ENCODE measurements at regions not wholly inside any gene's neighbourhood (a gene's known extent, or its start where the extent isn't known, plus 50 kb on each side); places are given as distances from the start of the nearest gene placed in this dataset.

DNA sequence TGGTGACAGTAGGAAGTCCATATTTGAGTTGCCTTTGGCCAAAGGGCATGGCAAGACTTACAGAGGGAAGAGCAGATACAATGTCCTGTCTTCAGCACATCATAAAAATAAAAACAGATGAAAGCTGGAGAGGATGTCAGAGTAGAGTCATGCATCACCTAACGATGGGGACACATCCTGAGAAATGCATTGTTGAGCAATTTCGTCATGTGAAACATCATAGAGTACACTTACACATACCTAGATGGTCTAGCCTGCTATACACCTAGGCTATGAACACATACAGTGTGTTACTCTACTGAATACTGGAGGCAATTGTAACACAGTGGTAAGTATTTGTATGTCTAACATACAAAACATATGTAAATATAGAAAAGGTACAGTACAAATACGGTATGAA lies 75.6 kb downstream of the VEGFA start:
- Histone ChIP-seq H3K9ac (ENCODE audit: control insufficient read depth, insufficient read depth, low read length) (no peak overlapping the region), H3K27me3 (replicated peaks in 1 of 2; ENCODE audit: control insufficient read depth in 2 of 2, insufficient read depth in 2 of 2, low read length in 1 of 2) (no peaks in the 10 kb centered on the region; a peak in 2 of 4 replicates), H3K9me3 (replicated peaks; ENCODE audit: control insufficient read depth, insufficient read depth, low read length) (no peaks in the 10 kb centered on the region), H3K4me1 (ENCODE audit: control insufficient read depth, insufficient read depth, low read length) (no peaks in the 10 kb centered on the region), H4K20me1 (ENCODE audit: control insufficient read depth, insufficient read depth) (no peaks in the 10 kb centered on the region; the same call in 1 of the 2 replicates), H3K27ac (ENCODE audit: control insufficient read depth, insufficient read depth) (no peak overlapping the region), H3K4me2 (ENCODE audit: control insufficient read depth, insufficient read depth) (no peak overlapping the region), H3K36me3 (ENCODE audit: control insufficient read depth in 2 of 2, insufficient read depth in 2 of 2, low read length in 1 of 2) (no peaks in the 10 kb centered on the region), H3K4me3 (no peak overlapping the region), H3K79me2 (ENCODE audit: control insufficient read depth, insufficient read depth, low read length) (no peaks in the 10 kb centered on the region), H2AFZ (ENCODE audit: control insufficient read depth, low read depth, low read length) (no peak overlapping the region)
- intact Hi-C loops (cut with micrococcal nuclease; ENCODE audit: unreplicated experiment) = no loop called here
- ChIA-PET CTCF (interaction anchor here (1.0 to 2.9 kb wide), 5 partner anchors 11 to 93 kb away, joined by 3 to 11 read pairs (median 3); no protein-coding TSS in a partner anchor), POLR2A (interaction anchor here (1.2 kb wide), 1 partner anchor 108 kb away, joined by 3 read pairs; no protein-coding TSS in a partner anchor), RAD21 (ENCODE audit: unreplicated experiment) (interaction anchor here (0.9 to 1.0 kb wide), 2 partner anchors 154 to 233 kb away, joined by 4 read pairs; no protein-coding TSS in a partner anchor), SMC1A (ENCODE audit: uncharacterized antibody, unreplicated experiment) (interaction anchor here (1.0 to 2.3 kb wide), 5 partner anchors 8 to 86 kb away, joined by 3 to 7 read pairs (median 4); no protein-coding TSS in a partner anchor)
- in situ Hi-C loops (cut with MboI) = no loop called here
- DNase-seq (ENCODE audit: low read depth, low spot score) (no peak), ATAC-seq (no peak), FAIRE-seq (no peak)
- BruUV-seq (replicated peaks) = no TSS peak
- no peak for TF ChIP-seq E2F4 (IDR thresholded peaks at IDR 0.05; ENCODE audit: low read depth, low read length)
- TF ChIP-seq JUND (IDR thresholded peaks at IDR 0.05; ENCODE audit: low read depth, low read length) = no peak
- TF ChIP-seq NFYB (IDR thresholded peaks at IDR 0.05; ENCODE audit: insufficient read depth, low read depth, low read length) = no peak
- no peak for TF ChIP-seq SKIL (IDR thresholded peaks at IDR 0.05; ENCODE audit: low read depth, poor library complexity, severe bottlenecking)
- TF ChIP-seq BACH1 (IDR thresholded peaks at IDR 0.05; ENCODE audit: borderline replicate concordance) = no peak
- no peak for TF ChIP-seq CEBPZ (IDR thresholded peaks at IDR 0.05; ENCODE audit: low read depth, low read length)
- TF ChIP-seq, protein P1, sequence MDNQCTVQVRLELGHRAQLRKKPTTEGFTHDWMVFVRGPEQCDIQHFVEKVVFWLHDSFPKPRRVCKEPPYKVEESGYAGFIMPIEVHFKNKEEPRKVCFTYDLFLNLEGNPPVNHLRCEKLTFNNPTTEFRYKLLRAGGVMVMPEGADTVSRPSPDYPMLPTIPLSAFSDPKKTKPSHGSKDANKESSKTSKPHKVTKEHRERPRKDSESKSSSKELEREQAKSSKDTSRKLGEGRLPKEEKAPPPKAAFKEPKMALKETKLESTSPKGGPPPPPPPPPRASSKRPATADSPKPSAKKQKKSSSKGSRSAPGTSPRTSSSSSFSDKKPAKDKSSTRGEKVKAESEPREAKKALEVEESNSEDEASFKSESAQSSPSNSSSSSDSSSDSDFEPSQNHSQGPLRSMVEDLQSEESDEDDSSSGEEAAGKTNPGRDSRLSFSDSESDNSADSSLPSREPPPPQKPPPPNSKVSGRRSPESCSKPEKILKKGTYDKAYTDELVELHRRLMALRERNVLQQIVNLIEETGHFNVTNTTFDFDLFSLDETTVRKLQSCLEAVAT (IDR thresholded peaks at IDR 0.05) = no peak
- TF ChIP-seq FOXM1 (IDR thresholded peaks at IDR 0.05; ENCODE audit: low read depth, low read length) = no peak
- TF ChIP-seq ZNF217 (IDR thresholded peaks at IDR 0.05) = no peak
- WGBS (ENCODE audit: insufficient coverage, insufficient replicate concordance, low lambda C conversion rate, missing lambda C conversion rate) = 0% methylated on average over 3 of the region's 3 CpGs
